Inferior parietal cortex (tissue), 1 donor: ENCODE measurements at regions not wholly inside any gene's neighbourhood (a gene's known extent, or its start where the extent isn't known, plus 50 kb on each side); places are given as distances from the start of the nearest gene placed in this dataset.

Experiments
- DNase-seq: peaks from one replicate; pipeline ENCODE4 v3.0.0-alpha.2; 2016; ENCODE audit errors: extremely low spot score

DNA sequence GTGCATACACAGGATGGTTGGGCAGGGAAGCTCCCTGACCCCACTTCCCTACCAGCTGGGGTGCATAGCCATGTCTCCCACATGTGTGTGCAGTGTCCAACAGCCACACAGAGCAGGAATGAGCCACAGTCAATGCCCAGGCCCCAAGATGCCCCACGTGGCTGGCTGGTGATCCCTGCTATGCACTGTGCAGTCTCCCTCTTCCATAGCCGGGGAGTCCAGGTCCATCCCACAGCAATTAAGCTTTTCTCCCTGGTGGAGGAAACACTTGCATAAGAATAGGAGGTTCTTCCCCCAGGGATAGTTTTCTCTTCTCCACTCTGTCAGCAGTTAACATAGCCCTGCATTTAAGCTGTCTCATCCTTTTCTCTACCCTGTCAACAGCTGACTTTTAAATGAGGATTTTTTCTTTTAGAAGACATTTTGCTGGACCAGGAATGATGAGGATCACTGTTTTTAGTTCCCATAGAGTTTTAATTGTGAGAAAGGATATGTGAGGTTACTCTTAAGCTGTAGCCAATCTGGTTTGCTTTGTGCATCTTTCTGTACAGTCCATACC lies 396.5 kb upstream of the VWC2 start:
- DNase-seq: no peak

DNA sequence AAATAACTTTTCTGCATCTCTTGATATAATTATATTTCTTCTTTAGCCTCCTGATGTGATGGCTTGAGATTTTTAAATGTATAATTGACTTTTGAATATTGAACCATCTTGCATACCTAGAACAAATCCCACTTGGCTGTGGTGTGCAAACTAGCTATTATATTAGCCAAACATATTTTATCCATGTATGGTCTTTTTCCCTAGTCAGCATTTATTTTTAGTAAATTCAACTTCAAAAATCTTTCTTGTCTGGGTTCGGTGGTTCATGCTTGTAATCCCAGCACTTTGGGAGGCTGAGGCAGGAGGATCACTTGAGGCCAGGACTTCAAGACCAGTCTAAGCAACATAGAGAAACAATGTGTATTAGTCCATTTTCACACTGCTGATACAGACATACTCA lies 386.6 kb upstream of the VWC2 start:
- DNase-seq: no peak

DNA sequence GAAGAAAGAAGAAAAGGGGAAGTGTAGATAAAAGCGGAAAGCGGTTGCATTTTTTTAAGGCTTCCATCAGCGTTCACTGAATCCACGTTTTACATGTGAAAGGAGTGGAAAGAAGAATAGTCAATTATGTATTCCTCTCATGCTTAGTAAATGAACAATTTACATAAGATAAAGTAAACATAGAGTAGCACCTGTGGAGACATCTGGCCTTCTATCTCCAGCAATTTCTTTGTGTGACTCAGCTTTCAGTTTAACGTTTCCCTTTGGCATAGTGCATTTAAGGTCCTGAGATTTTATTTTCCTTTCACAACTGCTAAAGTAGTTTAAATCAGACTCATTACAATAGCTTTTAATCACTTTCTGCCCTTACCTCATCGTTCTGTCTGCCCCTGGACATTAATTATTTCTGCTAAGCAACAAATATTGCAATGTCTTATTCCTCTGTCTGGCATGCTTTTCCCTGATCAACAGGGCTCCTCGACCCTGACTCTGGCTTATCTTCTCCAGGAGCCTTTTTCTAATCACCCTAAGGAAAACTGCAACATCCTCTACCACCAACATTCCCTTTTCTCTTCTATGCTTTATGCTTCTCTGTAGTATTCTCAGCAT lies 383.5 kb upstream of the VWC2 start:
- no peak for DNase-seq

DNA sequence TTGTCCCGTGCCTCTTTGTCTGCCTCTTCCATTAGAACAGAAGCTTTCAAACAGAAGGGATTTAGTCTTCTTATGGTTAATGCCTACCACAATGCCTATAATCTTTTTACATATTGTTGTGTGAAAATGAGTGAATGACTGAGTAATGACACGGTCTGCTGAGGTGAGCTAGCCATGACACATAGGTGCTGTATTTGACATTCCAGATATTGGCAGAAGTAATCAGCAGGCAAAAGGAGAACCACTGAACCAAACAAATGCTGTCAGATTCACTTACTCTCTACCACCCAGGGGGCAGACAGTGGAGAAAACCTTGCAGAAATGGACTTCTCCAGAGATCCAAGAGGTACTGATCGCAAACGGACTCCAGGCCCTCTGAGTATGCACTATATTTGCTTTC lies 377.2 kb upstream of the VWC2 start:
- no peak for DNase-seq

DNA sequence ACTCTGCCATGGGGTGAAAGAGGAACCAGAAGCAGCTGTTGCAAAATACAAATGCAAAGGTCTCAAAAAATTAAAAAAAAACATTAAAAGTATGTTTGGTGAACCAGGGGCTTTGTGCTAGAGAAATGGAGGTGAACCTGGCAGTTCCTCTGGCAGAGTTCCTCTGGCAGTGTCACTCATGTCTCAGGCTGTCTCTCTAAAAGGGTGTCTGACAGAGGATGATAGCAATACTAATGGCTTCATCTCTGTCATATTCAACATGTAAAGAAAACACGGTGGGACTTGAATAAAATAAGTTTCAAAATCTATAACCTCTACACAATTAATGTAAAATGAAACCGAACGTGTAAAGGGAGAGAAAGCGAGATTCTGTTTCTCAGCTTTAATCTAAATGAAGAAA lies 375.7 kb upstream of the VWC2 start:
- no peak for DNase-seq

DNA sequence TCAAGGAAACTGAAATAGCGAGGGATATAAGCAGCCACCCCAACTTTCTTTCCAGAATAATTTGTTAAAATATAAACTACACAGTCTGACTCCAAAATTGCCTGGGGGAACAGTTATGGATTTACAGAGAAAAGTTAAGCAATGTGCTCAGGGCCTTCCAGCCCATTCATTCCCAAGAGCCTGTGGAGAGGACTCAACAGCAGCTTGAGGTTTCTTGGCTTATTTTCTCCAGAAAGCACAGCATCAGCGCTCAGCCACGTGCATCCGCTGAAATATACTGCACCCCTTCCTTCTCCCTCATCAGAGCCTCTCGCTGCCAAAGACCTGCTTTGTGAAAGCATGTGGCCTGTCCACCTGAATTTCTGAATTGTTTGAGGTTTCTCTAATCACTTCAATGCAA lies 375.2 kb upstream of the VWC2 start:
- DNase-seq: no peak

DNA sequence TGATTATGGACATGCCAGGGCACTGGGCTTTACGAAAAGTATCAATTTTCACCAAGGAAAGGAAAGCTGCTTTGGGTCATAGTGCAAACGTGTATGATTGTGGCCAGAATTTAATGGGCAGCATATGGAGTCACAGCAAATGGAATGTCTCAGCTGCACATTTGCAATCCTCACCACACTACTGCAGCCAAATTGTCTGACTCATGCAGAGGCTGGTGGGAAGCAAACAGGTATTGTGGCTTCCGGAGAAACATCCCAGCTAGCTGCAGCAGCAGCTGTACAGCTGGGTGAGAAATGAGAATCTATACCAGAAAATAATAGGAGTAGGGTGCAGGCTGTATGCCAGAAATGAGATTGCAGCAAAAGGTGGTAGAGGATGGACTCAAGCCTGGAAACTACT lies 374.7 kb upstream of the VWC2 start:
- DNase-seq: no peak

DNA sequence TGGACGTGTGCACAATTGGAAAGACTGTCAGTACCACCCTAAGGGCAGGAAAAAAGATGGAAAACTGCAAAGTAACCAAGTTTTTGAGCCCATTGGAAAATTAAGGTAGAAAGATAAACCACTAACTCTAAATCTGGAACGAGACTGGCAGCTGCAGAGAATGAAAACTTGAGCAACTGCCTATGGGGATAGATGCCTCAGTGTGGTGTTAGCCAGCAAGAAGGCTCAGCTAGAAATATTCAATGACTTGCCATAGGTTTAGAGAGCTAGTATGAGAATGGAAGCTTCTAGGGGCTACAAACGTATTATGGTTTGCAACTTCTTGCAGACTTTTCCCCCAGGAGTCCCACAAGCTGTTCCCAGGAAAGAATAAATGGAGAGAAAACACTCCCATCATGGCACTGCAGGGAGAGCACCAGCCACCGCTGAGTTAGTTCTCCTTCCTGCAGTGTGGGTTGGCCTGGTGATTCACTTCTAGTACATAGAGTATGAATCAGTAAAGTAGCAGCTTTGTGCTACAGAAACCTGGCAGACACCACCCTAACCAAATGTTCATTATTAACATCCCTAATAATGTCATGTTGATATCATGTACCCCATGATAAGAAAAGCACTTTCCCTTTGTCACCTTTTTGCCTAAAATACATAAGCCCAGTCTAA lies 372.4 kb upstream of the VWC2 start:
- no peak for DNase-seq

DNA sequence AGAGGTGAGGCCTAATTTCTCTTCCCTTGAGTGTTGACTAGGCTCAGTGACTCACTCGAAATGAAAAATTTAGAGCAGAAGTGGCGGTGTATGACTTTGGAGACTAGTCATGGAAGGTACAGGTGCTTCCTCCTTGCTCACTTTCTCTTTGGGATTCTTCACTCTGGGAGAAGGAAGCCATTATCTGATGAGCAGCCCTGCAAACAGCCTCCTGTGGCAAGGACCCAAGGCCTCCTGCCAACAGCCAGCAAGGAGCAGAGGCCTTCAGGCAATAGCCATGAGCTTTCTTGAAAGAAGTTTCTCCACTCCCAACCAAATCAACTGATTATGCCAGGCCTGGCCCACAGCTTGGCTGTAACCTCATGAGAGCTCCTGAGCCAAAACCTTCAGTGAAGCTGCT lies 369.6 kb upstream of the VWC2 start:
- DNase-seq: no peak

DNA sequence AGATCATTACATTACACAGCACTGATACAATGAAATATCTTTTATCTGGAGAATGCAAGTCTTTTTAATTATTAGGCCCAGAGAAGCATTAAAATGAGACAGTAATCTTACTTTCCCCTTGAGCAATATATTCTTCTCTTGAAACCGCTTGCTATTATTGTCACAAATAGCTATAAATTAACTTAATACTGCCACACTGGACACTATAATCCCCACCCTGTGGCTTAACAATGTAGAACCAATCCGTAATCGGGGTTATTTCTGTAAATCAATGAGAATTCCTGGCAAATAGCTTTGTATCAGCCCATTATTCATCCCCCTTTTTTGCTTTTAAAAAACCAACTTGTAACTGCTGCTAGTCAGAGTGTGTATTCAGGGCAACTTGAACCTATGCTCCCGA lies 366.2 kb upstream of the VWC2 start:
- DNase-seq: no peak

DNA sequence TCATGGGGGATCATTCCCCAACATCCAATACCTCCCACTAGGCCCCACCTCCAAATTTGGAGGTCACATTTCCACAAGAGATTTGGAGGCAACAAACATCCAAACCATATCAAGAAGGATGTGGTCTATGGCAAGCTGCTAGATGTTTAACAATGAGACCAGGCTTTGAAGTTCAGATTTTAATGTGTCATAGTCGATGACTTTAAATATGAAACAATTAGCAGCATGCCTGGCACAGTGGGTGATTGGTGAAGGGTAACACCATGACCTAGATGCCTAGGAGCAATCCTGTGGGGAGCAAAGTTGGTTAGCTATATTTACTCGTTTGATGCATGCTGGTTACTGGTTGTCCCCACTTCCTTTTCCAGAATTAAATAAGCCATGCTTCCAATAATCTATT lies 356.4 kb upstream of the VWC2 start:
- no peak for DNase-seq

DNA sequence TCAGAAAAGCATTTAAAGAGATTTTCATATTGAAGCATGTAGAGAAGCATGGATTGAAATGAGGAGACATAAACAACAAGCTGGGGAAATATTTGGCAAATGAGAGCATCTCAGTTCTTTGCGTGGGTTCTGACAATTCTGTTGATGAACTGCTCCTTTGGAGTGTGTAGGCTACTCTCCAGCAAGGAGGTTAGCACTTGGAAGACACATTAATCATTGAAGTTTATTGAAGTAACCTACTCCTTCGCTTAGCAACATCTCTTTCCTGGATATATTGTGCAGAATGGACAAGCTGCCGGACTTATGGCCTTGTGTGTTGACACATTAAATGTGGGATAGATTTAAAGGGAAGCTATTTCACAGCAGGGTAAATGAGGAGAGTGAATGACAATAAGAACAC lies 354.5 kb upstream of the VWC2 start:
- no peak for DNase-seq

DNA sequence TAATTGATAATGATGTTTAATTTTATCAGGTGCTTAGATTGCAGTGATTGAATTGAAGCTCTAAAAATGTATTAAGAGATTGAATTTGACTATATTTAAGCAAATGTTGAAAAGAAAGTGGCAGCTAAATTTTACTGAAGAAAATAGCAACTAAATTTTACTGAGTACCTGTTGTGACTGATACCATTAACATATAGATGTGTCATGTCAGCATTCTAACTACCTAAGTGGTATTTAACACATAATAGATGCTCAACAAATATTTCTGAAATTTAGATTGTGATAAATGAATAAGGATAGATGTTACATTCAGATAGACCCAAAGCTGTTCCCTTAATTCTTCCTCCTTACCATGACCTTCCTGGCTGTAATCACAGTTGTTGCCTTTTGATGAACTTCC lies 350.9 kb upstream of the VWC2 start:
- no peak for DNase-seq

DNA sequence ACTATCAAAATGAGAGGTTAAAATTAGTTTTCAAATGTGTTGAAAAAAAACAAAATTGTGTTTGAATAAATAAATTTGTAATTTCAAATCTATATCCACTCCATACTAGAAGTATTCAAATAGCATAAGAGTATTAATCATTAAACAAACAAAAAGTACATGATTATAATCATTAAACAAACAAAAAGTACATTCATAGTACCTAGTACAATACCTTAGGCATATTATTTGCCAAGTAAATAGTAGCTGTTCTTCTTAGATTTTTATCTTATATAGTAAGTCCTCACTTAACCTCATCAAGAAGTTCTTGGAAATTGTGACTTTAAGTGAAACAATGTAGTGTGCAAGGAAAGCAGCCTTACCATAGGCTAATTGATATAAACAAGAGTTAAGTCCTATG lies 349.3 kb upstream of the VWC2 start:
- no peak for DNase-seq

DNA sequence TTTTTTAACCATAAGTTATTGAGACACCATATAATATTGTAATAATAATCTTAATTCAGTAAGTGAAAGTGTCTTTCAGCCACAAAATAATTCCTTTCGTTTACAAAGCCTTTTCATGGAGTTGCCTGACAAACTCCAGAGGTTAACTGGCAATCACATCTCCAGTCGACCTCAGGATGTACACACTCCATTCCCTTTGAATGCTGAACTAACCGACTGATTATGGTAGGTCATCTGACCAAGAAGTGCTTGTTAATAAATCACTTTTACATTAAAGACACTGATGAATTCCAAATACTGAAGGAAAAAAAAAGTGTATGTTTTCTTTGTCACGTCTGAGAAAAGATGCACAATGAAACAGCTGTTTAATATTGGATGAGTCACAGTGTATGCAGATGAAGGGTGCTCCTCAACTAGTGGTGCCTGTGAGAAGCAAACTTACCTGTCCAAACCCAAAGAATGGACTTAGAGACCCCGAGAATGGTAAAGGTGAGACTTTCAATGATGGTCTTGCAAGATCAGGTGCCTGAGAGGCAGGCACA lies 348.1 kb upstream of the VWC2 start:
- DNase-seq: no peak

DNA sequence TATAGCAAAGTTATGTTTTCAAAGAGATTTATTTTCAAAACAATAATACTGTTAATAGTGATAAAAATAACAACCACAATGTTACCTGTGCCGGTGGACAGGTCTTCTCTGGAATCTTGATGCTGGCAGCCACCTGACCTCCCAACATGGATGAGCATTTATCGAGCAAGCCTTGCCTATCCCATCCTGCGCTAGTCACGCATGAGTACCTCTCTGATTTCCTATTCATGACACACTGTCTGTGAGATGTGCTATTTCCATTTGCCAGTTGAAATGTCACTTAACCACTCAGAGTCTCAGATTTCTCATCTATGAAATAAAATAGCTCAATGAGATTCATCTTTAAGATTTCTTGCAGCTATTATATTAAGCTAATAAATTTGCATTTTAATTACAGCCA lies 341.2 kb upstream of the VWC2 start:
- no peak for DNase-seq

DNA sequence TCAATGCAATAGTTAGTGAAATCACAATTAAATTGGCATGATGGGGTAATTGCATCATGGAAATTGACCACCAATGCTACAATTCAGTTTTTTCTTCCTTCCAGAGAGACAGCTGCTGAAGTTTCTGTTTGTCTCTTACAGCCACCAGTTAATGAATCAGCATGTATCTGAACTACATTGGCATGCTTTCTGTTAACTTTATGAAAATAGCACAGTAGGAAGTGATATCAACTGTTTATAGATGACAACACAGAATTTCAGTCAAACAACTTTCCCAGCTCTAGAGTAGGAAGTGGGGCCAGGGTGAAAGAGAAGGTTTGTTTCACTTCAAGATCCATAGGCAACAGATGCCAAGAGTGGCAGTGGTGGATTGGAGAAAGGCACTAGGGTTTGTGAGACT lies 339.6 kb upstream of the VWC2 start:
- no peak for DNase-seq

DNA sequence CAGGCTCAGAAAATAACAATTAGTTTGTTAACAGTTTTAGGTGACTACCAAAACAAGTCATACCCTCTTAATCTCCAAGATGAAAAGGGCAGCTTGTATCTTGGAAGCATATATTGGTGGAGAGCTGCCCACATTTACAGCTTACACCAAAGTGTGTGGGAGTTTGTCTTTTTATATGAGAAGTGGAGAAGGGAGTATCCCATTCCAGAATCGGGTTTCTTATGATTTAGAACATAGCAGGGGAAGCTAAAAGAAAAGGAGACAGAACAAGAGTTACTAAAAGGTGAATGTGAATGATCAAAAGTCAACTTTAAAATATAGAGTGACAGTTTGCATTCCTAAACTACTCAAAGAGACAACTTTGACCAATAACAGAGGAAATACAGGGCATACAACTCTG lies 338.6 kb upstream of the VWC2 start:
- DNase-seq: no peak

DNA sequence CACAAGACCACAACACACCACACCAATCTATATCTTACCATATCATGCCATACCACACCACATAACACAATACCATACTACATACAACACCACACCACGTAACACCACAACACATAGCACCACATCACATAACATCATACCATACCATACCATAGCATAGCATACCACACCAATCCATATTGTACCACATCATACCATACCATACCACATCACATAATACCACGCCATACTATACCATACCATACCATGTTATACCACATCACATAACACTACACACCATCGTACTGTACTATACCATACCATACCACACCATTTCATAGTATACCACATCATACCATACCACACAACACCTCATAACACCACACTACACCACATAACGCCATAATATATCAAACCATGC lies 335.2 kb upstream of the VWC2 start:
- no peak for DNase-seq

DNA sequence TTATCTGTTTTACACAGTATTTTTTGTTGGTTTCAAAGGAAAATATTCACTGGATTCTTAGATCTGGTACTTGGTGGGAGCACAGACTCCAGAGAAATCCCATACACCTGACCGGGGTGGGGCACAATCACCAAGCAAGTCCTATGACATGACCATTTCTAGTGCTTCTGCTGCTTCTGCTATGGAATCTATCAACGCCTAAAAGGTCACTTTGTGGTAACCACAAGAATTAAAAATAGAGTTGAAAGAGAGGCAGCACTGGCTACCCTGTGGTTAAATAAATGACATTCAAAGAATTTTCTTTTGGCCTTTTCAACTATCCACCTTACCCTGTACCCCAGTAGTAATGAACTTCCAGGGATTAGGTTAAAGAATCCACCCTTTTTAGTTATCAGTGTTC lies 329.9 kb upstream of the VWC2 start:
- DNase-seq: no peak

DNA sequence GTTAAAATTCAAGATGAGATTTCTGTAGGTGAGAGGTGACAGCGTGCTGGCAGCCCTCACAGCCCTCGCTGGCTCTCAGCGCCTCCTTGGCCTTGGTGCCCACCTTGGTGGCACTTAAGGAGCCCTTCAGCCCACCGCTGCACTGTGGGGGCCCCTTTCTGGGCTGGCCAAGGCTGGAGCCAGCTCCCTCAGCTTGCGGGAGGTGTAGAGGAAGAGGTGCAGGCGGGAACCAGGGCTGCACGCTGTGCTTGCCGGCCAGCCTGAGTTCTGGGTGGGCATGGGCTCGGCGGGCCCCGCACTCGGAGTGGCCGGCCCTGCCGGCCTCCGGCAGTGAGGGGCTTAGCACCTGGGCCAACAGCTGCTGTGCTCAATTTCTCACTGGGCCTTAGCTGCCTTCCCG lies 320.0 kb upstream of the VWC2 start:
- no peak for DNase-seq

DNA sequence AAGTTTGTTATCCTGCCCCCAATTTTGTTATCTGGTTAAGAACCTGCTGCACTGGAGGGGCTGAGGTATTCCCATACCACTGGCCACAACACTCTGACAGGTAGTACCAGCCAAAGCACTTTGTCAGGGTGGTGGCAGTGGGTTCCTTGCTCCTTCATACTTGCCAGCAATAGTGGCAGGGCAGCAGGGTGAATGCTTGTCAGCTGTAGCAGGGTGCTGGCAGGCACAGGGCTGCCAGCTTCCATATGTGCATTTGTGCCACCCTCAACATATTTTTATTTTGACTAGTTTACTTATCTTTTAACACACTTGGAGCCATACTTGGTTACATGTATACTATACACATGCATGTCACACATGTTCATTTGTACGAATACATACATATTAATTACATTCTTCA lies 294.0 kb upstream of the VWC2 start:
- DNase-seq: no peak

DNA sequence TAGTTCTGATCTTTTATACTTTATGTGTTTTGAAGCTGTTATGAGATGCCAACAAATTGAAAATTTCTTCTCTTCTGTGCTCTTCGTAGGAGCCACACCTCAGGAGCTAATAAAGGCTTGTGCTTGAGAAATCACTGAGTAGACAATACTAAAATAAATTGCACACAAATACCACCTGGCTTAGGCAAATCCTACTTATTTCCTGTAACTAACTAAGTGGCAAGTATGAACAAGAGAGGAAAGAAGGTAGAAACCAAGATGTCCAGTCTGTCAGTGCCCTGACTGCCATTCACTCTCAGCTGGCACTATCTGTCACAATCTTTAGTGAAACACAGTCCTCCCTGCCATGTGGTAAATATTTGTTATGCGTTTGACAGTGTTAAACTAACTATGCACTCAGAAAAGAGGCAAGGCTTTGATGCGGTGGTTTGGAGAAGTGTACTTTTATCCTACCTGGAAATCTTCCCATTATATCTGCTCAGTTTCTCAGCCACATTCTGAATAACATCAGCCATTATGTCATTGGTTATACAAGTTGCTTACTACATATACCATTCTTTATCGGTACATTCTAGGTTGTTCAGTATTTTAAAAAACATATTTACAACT lies 293.4 kb upstream of the VWC2 start:
- no peak for DNase-seq
